ENCODE measurements at regions not wholly inside any gene's neighbourhood (a gene's known extent, or its start where the extent isn't known, plus 50 kb on each side); places are given as distances from the start of the nearest gene placed in this dataset.

DNA sequence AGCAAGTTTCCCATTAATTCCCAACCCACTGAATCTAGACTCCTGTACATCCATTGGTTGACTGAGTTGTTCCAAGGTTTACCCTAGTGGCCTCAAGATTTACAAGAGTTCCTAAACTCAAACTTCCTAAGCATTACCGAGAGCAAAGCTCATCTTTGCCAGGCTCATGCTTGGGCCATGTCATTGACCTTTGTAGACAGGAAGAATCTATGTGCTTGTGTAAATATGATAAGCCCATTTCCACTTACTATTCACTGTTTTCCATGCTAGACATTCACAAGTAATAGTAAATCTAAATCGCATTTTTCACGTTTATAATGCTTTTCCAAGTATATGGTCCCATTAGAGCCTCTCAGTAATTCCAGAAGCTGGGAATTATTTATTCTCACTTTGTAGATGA lies 534.5 kb upstream of the CLINT1 start:
- no peak for DNase-seq

DNA sequence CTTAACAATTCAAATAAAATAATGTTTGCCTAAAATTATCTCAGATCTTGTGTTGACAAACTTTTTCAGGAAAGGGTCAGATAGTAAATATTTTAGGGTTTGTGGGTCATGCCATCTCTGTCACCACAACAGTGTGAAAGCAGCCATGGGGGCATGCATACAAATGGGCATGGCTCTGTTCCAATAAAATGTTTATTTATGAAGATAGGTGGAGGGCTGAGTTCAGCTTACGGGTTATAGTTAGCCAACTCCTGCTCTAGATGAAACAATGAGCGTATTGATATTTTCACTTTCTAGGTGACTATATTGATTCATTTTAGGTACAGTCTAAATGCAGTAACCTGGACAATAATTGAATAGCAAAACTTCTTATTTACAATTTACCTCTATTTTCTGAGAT lies 533.8 kb upstream of the CLINT1 start:
- DNase-seq, result no peak

DNA sequence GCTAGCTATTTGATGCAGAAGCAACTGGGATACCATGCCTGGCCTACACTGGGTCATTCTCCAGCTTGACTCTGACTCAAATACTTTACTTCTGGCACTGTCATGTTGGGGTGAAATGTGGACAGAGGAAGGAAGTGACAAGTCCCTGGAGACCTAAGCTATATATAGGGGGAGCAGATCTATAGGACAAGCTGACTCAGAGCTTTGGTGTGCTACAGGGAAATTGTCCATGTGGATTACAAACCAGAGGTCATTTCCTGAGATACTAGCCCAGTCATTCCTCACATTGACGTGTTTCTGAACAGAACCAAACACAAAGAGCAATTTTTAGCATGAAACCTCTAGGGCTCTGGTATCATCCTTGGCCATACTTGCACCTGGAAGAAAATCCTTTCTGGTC lies 531.6 kb upstream of the CLINT1 start:
- DNase-seq, result no peak

DNA sequence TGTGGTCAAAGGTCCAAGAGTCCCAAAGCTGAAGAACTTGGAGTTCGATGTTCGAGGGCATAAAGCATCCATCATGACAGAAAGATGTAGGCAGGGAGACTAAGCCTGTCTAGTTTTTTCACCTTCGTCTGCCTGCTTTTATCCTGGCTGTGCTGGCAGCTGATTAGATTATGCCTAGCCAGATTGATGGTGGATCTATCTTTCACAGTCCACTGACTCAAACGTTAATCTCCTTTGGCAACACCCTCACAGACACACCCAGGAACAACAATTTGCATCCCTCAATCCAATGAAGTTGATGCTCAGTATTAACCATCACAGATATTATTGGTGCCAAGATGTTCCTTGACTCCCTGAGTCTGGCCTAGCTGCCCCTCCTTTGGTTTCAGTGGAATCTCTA lies 530.8 kb upstream of the CLINT1 start:
- DNase-seq, result no peak

- DNase-seq, result no peak
Observed at GRCh38 chr5:158388021-158388420, 529.1 kb upstream of the CLINT1 start.

DNA sequence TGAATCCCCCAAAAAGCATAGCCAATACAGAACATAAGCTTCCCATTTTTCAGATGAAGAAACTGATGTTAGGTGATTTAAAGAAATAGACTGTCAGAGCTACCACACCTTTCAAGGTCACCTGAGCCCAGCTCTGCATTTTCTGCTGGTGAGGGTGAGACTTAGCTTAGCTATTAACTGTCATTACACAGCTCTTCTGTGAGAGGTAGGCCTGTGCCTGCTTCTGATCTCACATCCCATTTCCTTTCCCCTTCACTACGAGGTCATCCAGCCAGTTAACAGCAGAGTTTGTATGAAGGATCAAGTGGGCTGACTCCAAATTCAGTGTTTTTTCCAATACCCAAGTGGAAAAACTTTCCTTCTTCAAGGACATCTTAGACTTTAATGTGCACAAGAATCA lies 528.6 kb upstream of the CLINT1 start:
- no peak for DNase-seq

DNA sequence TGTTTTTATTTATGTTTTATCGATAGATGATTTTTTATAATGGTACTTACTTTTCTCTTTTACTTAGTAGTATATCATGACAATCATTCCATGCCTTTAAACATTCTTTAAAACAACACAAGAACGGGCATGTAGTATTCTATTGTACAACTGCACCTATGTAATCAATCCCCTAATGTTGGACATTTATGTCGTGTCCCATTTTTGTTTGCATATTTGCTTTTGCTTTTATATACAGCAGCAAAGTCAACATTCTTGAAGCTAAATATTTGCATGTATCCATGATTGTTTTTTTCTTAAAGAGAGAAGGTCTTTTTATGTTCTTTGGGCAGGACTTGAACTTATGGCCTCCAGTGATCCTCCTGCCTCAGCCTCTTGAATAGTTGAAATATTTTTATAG lies 527.0 kb upstream of the CLINT1 start:
- DNase-seq, result no peak

- no peak for DNase-seq
Observed at GRCh38 chr5:158384535-158385481, 525.9 kb upstream of the CLINT1 start.

- no peak for DNase-seq
Observed at GRCh38 chr5:158383486-158383885, 524.5 kb upstream of the CLINT1 start.

- no peak for DNase-seq
Observed at GRCh38 chr5:158382473-158382872, 523.5 kb upstream of the CLINT1 start.

DNA sequence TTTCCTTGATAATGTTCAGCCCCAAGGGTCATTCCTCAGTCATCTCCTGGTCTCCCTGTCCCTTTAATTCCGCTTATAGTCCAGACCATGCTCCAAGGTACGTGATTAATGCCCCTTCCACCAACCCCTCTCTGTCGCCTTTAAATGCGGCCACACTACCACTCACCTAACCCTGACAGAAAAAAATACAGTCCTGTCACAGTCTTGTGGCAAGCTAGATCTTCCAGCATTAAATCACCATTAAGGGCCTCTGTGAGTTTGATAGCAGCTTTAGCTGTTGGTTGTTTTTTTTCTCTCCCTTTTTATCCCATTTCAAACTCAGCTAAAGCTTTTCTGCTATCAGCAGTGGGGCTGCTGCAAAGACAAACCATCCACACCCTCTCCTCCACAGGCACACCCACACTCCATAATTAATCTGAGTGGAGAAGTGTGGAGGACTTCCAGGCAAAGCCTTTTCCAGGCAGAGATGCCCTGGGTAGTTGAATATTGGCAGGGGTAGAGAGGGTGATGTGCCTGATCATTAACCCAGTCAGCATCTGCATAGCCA lies 522.7 kb upstream of the CLINT1 start:
- DNase-seq, result no peak

- no peak for DNase-seq
Observed at GRCh38 chr5:158380661-158381060, 521.7 kb upstream of the CLINT1 start.

GRCh38 chr5:158378931-158379330 lies 520.0 kb upstream of the CLINT1 start:
- DNase-seq, result no peak

DNA sequence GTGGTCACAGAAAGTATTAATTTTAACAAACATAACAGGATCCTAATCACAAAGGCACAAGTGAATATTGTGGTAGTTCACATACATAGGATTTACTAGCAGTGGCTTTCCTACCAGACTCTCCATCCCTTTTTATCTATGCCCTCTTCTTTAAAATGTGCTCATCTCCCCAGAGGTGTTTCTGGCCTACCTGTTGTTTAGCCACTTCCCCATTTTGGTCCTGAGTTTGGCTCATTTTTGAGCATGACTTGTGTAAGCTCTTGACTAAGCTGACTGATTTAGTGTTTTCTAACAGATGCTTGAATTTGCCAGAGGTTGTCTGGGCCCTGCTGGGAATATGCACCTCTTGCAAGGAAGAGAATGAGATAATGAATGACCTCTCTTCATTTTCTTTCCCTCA lies 517.7 kb upstream of the CLINT1 start:
- DNase-seq, result no peak

- DNase-seq, result no peak
Observed at GRCh38 chr5:158375531-158375930, 516.6 kb upstream of the CLINT1 start.

DNA sequence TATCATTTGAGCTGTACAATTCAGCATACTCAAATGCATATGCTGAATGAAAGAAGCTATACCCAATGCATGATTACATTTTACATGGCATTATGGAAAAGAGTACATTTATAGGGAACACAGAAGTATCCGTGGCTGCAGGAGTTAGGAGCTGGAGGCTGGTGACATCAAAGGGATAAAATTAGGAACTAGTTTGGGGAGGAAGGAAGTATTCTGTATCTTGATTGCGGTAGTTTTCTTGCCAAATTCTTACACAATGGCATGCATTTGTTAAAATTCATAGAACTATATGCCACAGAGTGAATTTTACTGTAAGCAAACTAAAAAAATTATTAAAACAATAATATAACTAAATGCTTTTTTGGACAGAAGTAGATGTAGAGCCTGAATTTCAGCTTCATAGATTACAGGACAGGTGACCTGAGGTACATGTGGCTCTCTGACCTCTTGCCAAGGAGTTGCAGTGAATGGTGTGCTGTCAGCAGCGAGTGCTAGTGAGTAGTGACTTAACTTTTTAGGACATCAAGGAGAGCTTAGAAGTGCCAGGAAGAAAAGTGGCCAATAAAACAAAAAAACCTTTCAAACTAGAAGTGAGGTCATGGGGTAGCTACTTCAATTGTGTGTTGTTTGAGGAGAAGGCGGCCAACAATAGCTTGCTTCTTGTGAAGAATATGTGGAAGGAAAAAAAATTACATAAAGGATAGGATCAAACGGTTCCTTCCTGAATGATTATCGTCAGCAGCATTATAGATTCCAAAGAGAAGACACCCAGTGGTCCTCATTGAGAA lies 514.9 kb upstream of the CLINT1 start:
- DNase-seq, result no peak

DNA sequence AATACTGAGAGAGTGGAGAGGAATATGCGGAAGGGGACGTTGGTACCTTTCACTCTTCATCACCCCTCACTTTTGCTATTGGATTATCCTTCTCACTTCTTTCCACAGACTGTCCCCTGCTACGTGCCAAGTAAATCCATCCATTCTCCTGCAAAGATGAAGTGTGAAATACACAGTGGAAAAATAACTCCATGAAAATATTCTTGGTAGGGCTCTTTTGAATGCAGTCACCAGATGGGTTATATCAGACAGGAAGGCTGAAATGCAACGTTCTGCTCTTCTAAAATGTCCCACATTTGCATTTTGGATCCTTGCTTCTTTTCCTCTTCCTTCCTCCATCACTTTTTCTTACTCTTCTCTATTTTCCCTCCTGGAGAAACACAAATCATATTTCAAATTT lies 510.3 kb upstream of the CLINT1 start:
- no peak for DNase-seq

GRCh38 chr5:158368686-158369085 lies 509.7 kb upstream of the CLINT1 start:
- no peak for DNase-seq

DNA sequence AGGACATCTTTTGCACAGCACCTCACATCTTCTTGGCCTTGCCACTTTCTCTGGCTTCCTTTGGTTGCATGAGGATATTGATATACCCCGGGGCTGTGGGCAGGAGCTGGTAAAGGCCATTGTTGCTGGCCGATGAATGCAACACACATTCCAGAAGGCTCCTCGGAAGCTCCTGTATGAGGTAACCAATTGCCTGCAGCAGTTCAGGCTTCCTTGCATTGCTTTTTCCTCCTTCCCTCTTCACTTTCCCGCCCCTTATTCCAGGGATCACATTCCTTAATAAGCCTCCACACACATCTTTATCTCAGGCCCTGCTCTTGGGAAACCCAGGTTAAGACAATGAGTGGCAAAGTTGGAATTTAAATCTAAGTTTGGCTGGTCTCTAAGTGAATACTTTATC lies 505.4 kb upstream of the CLINT1 start:
- no peak for DNase-seq

- no peak for DNase-seq
Observed at GRCh38 chr5:158354958-158355357, 496.0 kb upstream of the CLINT1 start.

DNA sequence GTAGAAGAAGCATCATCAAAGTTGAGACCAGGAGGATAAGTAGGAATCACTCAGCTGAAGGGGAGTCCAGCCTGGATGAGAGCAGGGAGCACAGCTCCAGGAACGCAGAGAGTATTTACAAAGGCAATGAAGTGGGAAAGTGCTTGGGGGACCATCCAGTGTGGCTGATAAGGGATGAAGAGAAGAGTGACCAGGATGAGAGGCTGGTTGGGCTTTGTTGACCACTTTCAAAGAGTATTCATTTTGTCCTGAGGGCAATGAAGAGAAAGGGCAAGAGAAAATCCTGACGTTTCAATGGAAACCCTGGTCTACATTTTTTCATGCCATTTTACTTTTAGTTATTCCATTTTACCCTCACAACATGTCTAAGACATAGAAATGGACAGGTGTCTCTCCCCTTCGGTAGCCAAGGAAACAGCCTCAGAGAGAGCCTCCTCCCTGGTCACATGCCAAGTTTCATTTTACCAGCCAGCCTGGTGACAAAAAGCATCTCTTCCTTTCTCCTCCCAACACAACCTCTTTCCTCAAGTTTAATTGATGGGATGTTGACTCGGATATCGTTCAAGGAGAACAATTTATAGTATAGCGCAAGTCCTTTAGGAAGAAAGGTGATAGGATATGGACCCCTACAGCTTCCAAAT lies 492.7 kb upstream of the CLINT1 start:
- no peak for DNase-seq

- DNase-seq, result no peak
Observed at GRCh38 chr5:158349987-158350386, 491.0 kb upstream of the CLINT1 start.

DNA sequence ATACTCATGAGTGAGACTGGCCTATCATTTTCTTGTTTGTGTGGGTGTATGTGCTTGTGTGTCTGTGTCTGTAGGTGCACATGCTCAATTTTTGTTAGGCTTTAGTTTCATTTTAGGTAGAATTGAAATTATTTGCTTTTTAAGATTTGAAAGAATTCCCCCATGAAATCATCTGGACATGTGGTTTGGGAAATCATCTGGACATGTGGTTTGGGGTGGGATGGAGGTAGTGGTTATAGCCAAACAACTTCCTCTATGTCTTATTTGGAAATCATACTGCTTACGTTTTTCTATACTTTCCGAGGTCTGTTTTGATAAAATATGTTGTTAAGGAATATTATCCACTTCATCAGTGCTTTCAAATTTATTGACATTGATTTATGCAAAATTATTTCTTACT lies 485.4 kb upstream of the CLINT1 start:
- no peak for DNase-seq
